H1 (cell line): ENCODE measurements at regions not wholly inside any gene's neighbourhood (a gene's known extent, or its start where the extent isn't known, plus 50 kb on each side); places are given as distances from the start of the nearest gene placed in this dataset.

Source experiments
- BCL11A ChIP-seq, 2 experiments: IDR thresholded peaks; one replicate each; pipeline ENCODE4 v1.6.1; 2011; ENCODE audit warnings: low read depth in 2 of 2, low read length in 2 of 2, mild to moderate bottlenecking in 2 of 2
- CBX5 ChIP-seq: fragments of 300-800, 300-1000 bp; sonication (generic); IDR thresholded peaks from 2 replicates; pipeline ENCODE4 v1.7.1; 2016; ENCODE audit warnings: antibody characterized with exemption, low read length, low read depth
- CHD2 ChIP-seq: IDR thresholded peaks from 2 replicates; pipeline ENCODE4 v1.6.1; 2012; ENCODE audit warnings: low read length, improper control_type of control experiment
- JUND ChIP-seq: IDR thresholded peaks from 2 replicates; pipeline ENCODE4 v1.6.1; 2011; ENCODE audit warnings: mild to moderate bottlenecking, improper control_type of control experiment, low read length
- KDM4A ChIP-seq: IDR thresholded peaks from one replicate; pipeline ENCODE4 v1.7.1; 2012; ENCODE audit warnings: low read depth, mild to moderate bottlenecking, moderate library complexity, low read length, inconsistent platforms; ENCODE audit not compliant: severe bottlenecking
- SIN3A ChIP-seq, 2 experiments: IDR thresholded peaks in 1 of 2; conservative IDR thresholded peaks in 1 of 2; 2 replicates each; pipeline ENCODE4 v1.6.1; 2011 to 2012; ENCODE audit warnings: low read length in 2 of 2, improper control_type of control experiment in 1 of 2, low read depth in 1 of 2, mild to moderate bottlenecking in 1 of 2
- SP1 ChIP-seq: IDR thresholded peaks from 2 replicates; pipeline ENCODE4 v1.6.1; 2011; ENCODE audit warnings: low read depth, low read length
- SP4 ChIP-seq: IDR thresholded peaks from 2 replicates; pipeline ENCODE4 v1.6.1; 2012; ENCODE audit warnings: low read length, inconsistent platforms
- TBP ChIP-seq: IDR thresholded peaks from 2 replicates; pipeline ENCODE4 v1.6.1; 2011; ENCODE audit warnings: low read depth, low read length, improper control_type of control experiment
- TEAD4 ChIP-seq: IDR thresholded peaks from 2 replicates; pipeline ENCODE4 v1.6.1; 2012; ENCODE audit warnings: low read depth, low read length, inconsistent platforms, mixed read lengths

DNA sequence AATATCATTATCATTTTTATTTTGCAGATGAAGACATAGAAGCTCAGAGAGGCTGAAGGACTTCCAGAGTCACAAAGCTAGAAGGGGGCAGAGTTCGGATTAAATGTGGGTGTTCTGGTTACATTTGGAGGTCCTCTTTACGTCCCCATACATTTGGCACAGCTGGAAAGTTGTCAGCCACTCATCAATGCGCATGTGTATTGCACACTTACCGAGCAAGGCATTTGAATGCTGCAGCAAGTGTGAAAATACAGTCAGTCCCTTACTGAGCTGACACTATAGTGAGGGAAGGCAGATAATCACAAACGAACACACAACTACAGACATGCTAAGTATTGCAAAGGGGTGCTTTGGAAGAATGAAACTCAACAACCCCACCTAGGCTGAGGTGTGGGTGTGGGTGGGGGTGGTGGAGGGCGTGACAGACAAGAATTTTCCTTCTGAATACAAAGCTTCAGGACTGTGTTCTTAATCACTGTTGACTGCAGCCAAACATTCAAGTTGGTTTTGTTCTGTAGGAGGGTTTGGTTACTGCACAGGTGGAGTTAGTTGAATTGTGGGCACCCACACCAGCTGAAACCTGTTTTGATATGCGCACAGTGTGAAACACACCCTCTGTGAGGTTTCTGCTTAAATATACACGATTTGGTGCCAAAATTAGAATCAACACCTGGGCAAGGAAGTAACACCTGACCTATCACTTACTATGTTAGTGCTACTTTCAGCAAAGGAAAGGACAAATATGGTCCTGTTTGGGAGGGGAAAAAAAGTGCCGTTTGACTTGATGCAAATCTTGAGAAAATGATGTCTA lies 72.4 kb downstream of the COQ2 start (continued):
- TF ChIP-seq SP4 (no peak), SP1 (no peak), TEAD4 (no peak), CHD2 (no peak), JUND (no peak), CBX5 (no peak), BCL11A (IDR thresholded peaks at IDR 0.05; ENCODE audit: low read depth in 2 of 2, low read length in 2 of 2) (no peak), KDM4A (no peak), TBP (no peak), SIN3A (conservative IDR thresholded peaks at IDR 0.05 in 1 of 2, IDR thresholded peaks at IDR 0.05 in 1 of 2; ENCODE audit: low read depth in 1 of 2, low read length in 2 of 2) (no peak)
